Neural progenitor cell (in vitro differentiated cells): ENCODE measurements at regions not wholly inside any gene's neighbourhood (a gene's known extent, or its start where the extent isn't known, plus 50 kb on each side); places are given as distances from the start of the nearest gene placed in this dataset.

Experiments used
- DNase-seq: peaks from one replicate; pipeline ENCODE4 v3.0.0-alpha.2; 2016; ENCODE audit warnings: low spot score
- H2AFZ ChIP-seq: fragments of 200-600 bp; sonication (generic); replicated peaks from 2 replicates; pipeline ENCODE4 v1.6.1; 2016; ENCODE audit warnings: antibody characterized with exemption
- H3F3A ChIP-seq: fragments of 200-600 bp; sonication (generic); 2 replicates; pipeline ENCODE4 v1.6.1; 2016; ENCODE audit warnings: antibody characterized with exemption, low read depth
- H3K27ac ChIP-seq: fragments of 200-600 bp; sonication (generic); 2 replicates; pipeline ENCODE4 v1.5.1; 2016; ENCODE audit warnings: mild to moderate bottlenecking
- H3K27me3 ChIP-seq: fragments of 200-600 bp; sonication (generic); 2 replicates; pipeline ENCODE4 v1.6.1; 2016; ENCODE audit warnings: mild to moderate bottlenecking, moderate library complexity
- H3K36me3 ChIP-seq: fragments of 200-600 bp; sonication (generic); 2 replicates; pipeline ENCODE4 v1.5.1; 2016
- H3K4me1 ChIP-seq: fragments of 200-600 bp; sonication (generic); 2 replicates; pipeline ENCODE4 v1.6.1; 2016; ENCODE audit warnings: mixed run types
- H3K4me2 ChIP-seq: fragments of 200-600 bp; sonication (generic); 2 replicates; pipeline ENCODE4 v1.6.1; 2016
- H3K4me3 ChIP-seq: fragments of 200-600 bp; sonication (generic); 2 replicates; pipeline ENCODE4 v1.5.1; 2016
- H3K79me2 ChIP-seq: fragments of 200-600 bp; sonication (generic); 2 replicates; pipeline ENCODE4 v1.6.1; 2016; ENCODE audit warnings: low read depth
- H3K9ac ChIP-seq: fragments of 200-600 bp; sonication (generic); 2 replicates; pipeline ENCODE4 v1.6.1; 2016
- H3K9me3 ChIP-seq: fragments of 200-600 bp; sonication (generic); 2 replicates; pipeline ENCODE4 v1.5.1; 2016; ENCODE audit warnings: low read depth
- H4K20me1 ChIP-seq: fragments of 200-600 bp; sonication (generic); 2 replicates; pipeline ENCODE4 v1.6.1; 2016; ENCODE audit warnings: low read depth
- H3K27ac Mint-ChIP-seq: 3 replicates; pipeline ENCODE4 v1.8.0; 2021; ENCODE audit warnings: mixed read lengths
- H3K27me3 Mint-ChIP-seq: 2 replicates; pipeline ENCODE4 v1.8.0; 2022; ENCODE audit warnings: low read depth, mild to moderate bottlenecking, inconsistent platforms, moderate library complexity, mixed read lengths; ENCODE audit not compliant: insufficient read depth
- H3K36me3 Mint-ChIP-seq: 3 replicates; pipeline ENCODE4 v1.8.0; 2021; ENCODE audit warnings: mixed read lengths
- H3K4me1 Mint-ChIP-seq: 3 replicates; pipeline ENCODE4 v1.8.0; 2021; ENCODE audit warnings: mixed read lengths
- H3K4me3 Mint-ChIP-seq: 3 replicates; pipeline ENCODE4 v1.8.0; 2021; ENCODE audit warnings: mild to moderate bottlenecking, moderate library complexity, mixed read lengths
- H3K9me3 Mint-ChIP-seq: 3 replicates; pipeline ENCODE4 v1.8.0; 2020; ENCODE audit warnings: mixed read lengths
- EZH2 ChIP-seq: fragments of 200-600 bp; sonication (generic); IDR thresholded peaks from 2 replicates; pipeline ENCODE4 v1.6.1; 2017; ENCODE audit warnings: antibody characterized with exemption, mild to moderate bottlenecking, moderate library complexity
- EZH2phosphoT487 ChIP-seq: fragments of 200-600 bp; sonication (generic); IDR thresholded peaks from 2 replicates; pipeline ENCODE4 v1.6.1; 2017; ENCODE audit warnings: antibody characterized with exemption
- TF ChIP-seq, protein P1 (sequence below): fragments of 200-600 bp; sonication (generic); IDR thresholded peaks from 2 replicates; pipeline ENCODE4 v1.5.1; 2017; ENCODE audit warnings: antibody characterized with exemption, mild to moderate bottlenecking

- Histone ChIP-seq H3K4me2 (no peak overlapping the region), H2AFZ (no peak overlapping the region), H3K9ac (no peak overlapping the region), H3K27ac (no peak overlapping the region), H3K79me2 (no peaks in the 10 kb centered on the region), H3K9me3 (no peaks in the 10 kb centered on the region), H3K27me3 (no peaks in the 10 kb centered on the region), H3K4me1 (peaks cover 4% of the 10 kb centered on the region), H3K4me3 (no peak overlapping the region), H3F3A (no peaks in the 10 kb centered on the region), H3K36me3 (no peaks in the 10 kb centered on the region), H4K20me1 (no peaks in the 10 kb centered on the region)
- peaks cover 14% of the 10 kb centered on the region for H3K9me3 Mint-ChIP-seq
- no peaks in the 10 kb centered on the region for H3K36me3 Mint-ChIP-seq
- peaks cover 3% of the 10 kb centered on the region for H3K27me3 Mint-ChIP-seq
- H3K4me3 Mint-ChIP-seq, result no peak overlapping the region
- peaks cover 25% of the 10 kb centered on the region for H3K4me1 Mint-ChIP-seq
- TF ChIP-seq, protein P1, sequence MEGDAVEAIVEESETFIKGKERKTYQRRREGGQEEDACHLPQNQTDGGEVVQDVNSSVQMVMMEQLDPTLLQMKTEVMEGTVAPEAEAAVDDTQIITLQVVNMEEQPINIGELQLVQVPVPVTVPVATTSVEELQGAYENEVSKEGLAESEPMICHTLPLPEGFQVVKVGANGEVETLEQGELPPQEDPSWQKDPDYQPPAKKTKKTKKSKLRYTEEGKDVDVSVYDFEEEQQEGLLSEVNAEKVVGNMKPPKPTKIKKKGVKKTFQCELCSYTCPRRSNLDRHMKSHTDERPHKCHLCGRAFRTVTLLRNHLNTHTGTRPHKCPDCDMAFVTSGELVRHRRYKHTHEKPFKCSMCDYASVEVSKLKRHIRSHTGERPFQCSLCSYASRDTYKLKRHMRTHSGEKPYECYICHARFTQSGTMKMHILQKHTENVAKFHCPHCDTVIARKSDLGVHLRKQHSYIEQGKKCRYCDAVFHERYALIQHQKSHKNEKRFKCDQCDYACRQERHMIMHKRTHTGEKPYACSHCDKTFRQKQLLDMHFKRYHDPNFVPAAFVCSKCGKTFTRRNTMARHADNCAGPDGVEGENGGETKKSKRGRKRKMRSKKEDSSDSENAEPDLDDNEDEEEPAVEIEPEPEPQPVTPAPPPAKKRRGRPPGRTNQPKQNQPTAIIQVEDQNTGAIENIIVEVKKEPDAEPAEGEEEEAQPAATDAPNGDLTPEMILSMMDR, result no peak
- TF ChIP-seq EZH2phosphoT487 (no peak), EZH2 (no peak)
- H3K27ac Mint-ChIP-seq, result no peak overlapping the region
- DNase-seq, result no peak
Measured at GRCh38 chr13:80086304-80086721, 254.6 kb downstream of the SPRY2 start.

DNA sequence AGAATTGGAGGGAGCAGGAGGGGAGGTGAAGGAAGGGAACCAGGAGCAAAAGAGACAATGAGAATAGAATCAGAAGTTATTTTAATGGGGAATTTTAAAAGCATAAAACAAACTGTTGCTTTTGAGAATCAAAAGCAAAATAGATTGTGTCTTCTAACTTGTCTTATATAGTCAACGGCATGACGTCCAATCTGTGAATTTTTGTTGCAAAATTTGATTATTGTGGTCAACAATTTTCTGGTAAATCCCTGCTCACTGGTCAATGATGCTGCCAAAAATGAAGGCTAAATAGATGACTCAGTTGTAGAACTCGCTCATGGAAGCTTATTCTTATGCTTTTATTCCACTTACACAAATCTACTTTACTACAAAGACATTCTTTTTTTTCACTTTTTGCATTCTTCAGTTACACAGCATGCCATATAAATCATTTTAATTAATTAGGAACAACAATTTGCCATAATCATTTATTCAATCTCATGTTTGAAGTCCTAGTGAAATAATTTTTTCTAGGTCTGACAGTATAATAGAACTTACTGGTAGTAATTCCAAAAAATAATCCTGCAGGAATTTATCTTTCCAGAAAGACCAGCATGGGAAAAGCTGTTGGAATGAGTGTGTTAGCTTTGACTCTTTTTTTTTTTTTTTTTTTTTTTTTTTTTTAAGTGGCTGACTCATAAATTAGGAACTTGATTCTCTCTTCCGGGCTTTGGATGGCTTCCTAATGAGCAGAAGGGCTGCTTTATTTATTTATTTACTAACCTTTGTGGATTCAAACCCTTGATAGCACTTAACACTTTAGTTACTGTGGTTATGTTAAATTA lies 256.9 kb downstream of the SPRY2 start:
- no peaks in the 10 kb centered on the region for H3K79me2 ChIP-seq
- H3K9me3 Mint-ChIP-seq, result peaks cover 4% of the 10 kb centered on the region
- TF ChIP-seq EZH2phosphoT487 (no peak), EZH2 (no peak)
- TF ChIP-seq, protein P1, result no peak
- H3K9ac ChIP-seq, result no peak overlapping the region
- peaks cover 25% of the 10 kb centered on the region for H3K4me1 Mint-ChIP-seq
- H3K4me2 ChIP-seq, result no peak overlapping the region
- no peak for DNase-seq
- H3K4me1 ChIP-seq, result peaks cover 5% of the 10 kb centered on the region
- H3K27me3 Mint-ChIP-seq, result peaks cover 3% of the 10 kb centered on the region
- H3K36me3 Mint-ChIP-seq, result no peaks in the 10 kb centered on the region
- H2AFZ ChIP-seq, result no peak overlapping the region
- no peaks in the 10 kb centered on the region for H3F3A ChIP-seq
- H3K27me3 ChIP-seq, result no peaks in the 10 kb centered on the region
- no peaks in the 10 kb centered on the region for H4K20me1 ChIP-seq
- H3K4me3 Mint-ChIP-seq, result no peak overlapping the region
- H3K9me3 ChIP-seq, result no peaks in the 10 kb centered on the region
- no peak overlapping the region for H3K27ac ChIP-seq
- H3K27ac Mint-ChIP-seq, result no peak overlapping the region
- no peak overlapping the region for H3K4me3 ChIP-seq
- H3K36me3 ChIP-seq, result no peaks in the 10 kb centered on the region

DNA sequence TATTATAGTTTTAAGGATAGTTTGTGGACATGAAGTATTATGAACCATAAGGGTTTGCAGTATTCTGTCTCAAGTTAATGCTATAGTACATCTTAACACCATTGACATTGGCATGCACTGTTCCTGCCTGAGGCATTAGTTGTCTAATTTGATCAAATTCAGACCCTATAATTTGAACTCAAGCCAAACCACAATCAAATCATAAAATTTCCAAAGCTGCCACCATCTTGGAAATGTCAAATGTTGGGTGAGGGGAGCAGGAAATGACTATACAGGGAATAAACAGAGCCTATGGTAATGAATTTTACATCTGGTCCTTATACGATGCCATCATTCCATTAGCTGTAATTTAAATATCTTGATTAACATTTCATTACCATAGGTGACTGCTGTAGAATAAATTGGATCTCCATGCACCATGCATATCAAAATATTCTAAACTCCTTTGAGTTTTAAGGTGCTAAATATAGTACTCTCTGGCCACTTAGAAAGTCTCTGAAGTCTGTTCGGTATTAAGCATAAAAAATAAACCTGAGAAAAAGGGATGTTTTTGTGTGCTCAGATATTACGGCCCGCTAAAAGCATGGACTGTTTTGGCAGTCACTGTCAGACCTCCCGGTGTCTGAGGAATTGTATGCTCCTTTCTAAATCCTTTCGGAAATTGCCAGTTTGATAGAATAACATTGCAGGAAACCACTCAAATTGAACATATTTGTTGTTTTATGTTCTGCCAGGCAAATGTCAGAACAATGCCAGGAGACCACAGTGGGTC lies 257.7 kb downstream of the SPRY2 start:
- Mint-ChIP-seq H3K4me1 (peaks cover 25% of the 10 kb centered on the region), H3K27ac (no peak overlapping the region), H3K9me3 (no peaks in the 10 kb centered on the region), H3K4me3 (no peak overlapping the region), H3K36me3 (no peaks in the 10 kb centered on the region), H3K27me3 (peaks cover 3% of the 10 kb centered on the region)
- no peaks in the 10 kb centered on the region for H3K27me3 ChIP-seq
- no peaks in the 10 kb centered on the region for H3K79me2 ChIP-seq
- no peak overlapping the region for H3K27ac ChIP-seq
- H3K4me2 ChIP-seq, result no peak overlapping the region
- TF ChIP-seq EZH2 (no peak), EZH2phosphoT487 (no peak)
- TF ChIP-seq, protein P1, result no peak
- no peaks in the 10 kb centered on the region for H3K9me3 ChIP-seq
- no peaks in the 10 kb centered on the region for H3F3A ChIP-seq
- H3K36me3 ChIP-seq, result no peaks in the 10 kb centered on the region
- DNase-seq, result no peak
- no peak overlapping the region for H3K9ac ChIP-seq
- no peak overlapping the region for H3K4me3 ChIP-seq
- no peak overlapping the region for H2AFZ ChIP-seq
- no peaks in the 10 kb centered on the region for H4K20me1 ChIP-seq
- H3K4me1 ChIP-seq, result peaks cover 5% of the 10 kb centered on the region
